Epithelial cell of esophagus (primary cell): ENCODE measurements at regions not wholly inside any gene's neighbourhood (a gene's known extent, or its start where the extent isn't known, plus 50 kb on each side); places are given as distances from the start of the nearest gene placed in this dataset.
A peak's percentile ranks its signal among the peaks of the same experiment; 100 is the strongest.

Source experiments
- DNase-seq: peaks from one replicate; pipeline ENCODE4 v3.0.0; 2010; ENCODE audit warnings: low read depth
- H3K4me3 ChIP-seq: 2 replicates; pipeline ENCODE4 v1.5.1; 2011; ENCODE audit warnings: mild to moderate bottlenecking, low read length, control low read depth
- TF ChIP-seq, protein P1 (sequence below): IDR thresholded peaks from 2 replicates; pipeline ENCODE4 v1.5.1; 2011; ENCODE audit warnings: low read depth, mild to moderate bottlenecking, low read length, control low read depth, inconsistent platforms; ENCODE audit not compliant: insufficient read depth; ENCODE audit errors: missing control alignments

DNA sequence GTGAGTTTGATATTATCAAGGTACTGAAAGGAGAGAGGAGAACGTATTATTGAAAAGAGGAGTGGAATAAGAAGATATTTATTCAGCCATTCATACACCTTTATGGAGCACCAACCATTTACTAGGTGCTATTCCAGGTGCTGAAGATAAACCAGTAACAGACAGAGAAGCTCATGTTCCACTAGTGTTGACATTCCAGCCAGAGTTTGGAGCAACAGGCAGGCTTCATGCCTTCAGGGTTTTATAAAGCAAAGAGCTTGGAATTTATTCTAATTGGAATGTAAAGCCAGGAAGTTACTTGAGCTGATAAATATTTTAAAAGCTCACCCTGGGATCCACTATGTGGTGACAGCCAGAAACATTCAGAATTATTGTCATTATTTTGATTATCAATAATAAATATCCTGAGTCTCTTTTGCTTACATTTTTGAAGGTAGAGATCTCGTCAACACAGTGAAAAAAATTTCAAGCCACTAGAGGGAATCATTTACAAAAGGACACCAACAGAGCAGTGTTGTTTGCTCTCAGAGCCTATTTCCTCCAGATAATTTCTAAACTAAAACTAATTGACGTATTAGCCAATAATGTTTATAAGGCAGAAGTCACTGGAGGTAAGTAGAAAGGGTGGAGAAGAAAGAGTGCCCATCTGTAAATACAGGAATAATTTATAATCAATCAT, 172.0 kb downstream of the KCNA4 start:
- TF ChIP-seq, protein P1, sequence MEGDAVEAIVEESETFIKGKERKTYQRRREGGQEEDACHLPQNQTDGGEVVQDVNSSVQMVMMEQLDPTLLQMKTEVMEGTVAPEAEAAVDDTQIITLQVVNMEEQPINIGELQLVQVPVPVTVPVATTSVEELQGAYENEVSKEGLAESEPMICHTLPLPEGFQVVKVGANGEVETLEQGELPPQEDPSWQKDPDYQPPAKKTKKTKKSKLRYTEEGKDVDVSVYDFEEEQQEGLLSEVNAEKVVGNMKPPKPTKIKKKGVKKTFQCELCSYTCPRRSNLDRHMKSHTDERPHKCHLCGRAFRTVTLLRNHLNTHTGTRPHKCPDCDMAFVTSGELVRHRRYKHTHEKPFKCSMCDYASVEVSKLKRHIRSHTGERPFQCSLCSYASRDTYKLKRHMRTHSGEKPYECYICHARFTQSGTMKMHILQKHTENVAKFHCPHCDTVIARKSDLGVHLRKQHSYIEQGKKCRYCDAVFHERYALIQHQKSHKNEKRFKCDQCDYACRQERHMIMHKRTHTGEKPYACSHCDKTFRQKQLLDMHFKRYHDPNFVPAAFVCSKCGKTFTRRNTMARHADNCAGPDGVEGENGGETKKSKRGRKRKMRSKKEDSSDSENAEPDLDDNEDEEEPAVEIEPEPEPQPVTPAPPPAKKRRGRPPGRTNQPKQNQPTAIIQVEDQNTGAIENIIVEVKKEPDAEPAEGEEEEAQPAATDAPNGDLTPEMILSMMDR: no peak
- H3K4me3 ChIP-seq: no peak overlapping the region
- peak; percentile 6 for DNase-seq

DNA sequence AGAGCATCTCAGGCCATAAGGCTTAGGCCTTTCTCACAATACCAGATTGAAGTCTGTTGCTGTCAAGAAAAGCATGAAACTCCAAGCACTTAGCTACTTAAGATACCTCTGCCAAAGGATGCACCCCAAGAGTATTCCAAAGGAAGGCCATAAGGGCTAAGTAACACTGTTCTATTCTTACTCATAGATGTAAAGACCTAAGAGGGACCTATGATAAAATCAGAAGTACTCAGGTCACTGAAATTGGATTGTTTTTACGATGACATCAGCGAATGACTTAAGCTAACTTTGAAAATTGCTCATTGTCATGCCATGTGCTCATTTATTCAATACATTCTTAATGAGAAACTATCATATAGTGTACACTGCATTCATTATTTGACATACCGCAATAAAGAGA, 172.8 kb downstream of the KCNA4 start:
- no peak for DNase-seq
- no peak overlapping the region for H3K4me3 ChIP-seq
- TF ChIP-seq, protein P1: no peak

DNA sequence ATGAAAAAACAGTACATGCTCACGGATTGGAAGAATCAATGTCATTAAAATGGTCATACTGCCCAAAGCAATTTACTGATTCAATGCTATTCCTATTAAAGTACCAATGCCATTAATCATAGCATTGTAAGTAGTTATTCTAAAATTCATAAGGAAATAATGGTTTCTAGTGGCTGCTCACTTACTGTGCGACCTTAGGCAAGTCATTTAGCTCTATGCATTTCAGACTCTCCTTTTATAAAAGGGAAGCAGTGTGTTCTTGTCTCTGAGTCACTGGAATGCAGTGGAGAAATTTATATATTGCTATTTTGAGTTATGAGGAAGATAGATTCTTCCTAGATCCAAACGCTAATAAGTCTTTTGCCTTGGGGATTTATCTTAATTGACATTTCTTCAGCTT, 174.8 kb downstream of the KCNA4 start:
- peak; percentile 27 for DNase-seq
- no peak overlapping the region for H3K4me3 ChIP-seq
- TF ChIP-seq, protein P1: no peak

DNA sequence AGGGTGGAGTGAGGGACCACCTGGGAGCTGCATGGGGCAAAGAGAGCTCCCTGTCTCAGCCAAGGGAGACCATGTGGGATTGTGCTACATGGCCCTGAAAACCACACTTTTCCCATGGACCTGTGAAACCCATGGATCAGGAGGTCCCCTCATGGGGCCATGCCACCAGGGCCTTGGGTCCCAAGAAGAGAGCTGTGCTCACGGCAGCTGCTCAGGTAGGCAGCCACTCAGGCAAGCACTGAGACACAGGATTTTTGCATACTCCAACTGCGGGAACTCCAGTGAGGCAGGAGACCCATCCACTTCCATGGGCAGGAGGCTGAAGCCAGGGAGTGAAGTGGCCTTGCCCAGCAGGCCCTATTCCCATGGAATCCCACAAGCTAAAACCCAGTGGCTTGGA, 190.0 kb downstream of the KCNA4 start:
- TF ChIP-seq, protein P1: no peak
- no peak overlapping the region for H3K4me3 ChIP-seq

DNA sequence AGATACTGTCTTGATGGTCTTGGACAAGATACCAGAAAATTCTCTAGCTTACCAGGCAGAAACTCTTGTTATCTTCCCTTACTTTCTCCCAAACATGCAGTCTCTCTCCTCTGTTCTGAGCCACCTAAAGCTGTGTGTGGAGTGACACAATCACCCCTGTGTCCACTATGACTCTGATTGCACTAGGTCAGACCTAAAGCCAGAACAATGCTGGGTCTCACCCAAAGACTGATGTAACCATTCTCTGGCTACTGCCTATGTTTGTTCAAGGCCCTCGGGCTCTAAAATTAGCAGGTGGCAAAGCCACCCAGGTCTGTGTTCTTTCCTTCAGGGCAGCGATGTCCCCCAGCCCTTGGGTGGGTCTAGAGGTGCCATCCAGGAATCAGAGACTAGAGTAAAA, 200.5 kb downstream of the KCNA4 start:
- no peak overlapping the region for H3K4me3 ChIP-seq
- TF ChIP-seq, protein P1: no peak
- no peak for DNase-seq

More for the DNA sequence above, 190.0 kb downstream of the KCNA4 start:
- DNase-seq: no peak

DNA sequence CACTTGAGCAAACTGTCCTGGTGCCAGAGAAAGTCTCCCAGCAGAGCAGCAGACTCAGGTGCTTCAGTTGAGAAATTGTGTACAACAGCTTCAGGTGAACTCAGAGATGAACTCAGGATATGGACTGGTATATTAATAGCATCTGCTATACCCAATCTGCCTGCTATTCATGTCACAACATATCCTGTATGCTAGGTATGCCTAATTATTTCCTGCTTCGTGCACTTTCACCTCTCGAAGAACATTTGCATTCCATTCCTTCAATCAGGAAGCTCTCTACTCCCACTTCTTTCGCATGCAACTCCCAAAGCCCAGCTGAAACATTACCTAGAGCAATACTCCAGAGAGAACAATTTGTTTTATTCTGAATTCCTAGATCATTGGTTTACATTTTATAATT, 207.7 kb downstream of the KCNA4 start:
- TF ChIP-seq, protein P1: no peak
- no peak overlapping the region for H3K4me3 ChIP-seq
- peak; percentile 86 for DNase-seq

DNA sequence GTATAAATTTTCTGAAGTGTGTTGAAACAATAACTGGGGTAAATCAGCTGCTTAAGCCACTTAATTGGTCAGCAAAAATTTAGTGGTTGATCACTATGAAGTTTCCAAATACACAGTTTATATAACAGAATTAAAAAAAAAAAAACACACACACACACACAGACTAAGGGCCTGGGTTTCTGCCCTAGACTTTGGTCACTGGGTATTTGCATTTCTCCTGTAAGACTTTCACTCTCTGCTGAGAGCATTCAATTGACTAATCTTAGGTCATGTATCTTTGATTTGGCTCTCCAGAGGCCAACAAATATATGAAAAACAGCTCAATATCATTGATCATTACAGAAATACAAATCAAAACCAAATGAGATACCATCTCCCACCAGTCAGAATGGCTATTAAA, 214.3 kb downstream of the KCNA4 start:
- no peak overlapping the region for H3K4me3 ChIP-seq
- TF ChIP-seq, protein P1: no peak
- DNase-seq: no peak
